UCSD-AML1 (cell line): ENCODE measurements at regions not wholly inside any gene's neighbourhood (a gene's known extent, or its start where the extent isn't known, plus 50 kb on each side); places are given as distances from the start of the nearest gene placed in this dataset.

Experiments
- DNase-seq: peaks from one replicate; lab custom pipeline; 2025; ENCODE audit not compliant: unreplicated experiment; lab: John Stamatoyannopoulos, UW

GRCh38 chr2:239482778-239483712, 82.2 kb upstream of the HDAC4 start:
- no peak for DNase-seq

DNA sequence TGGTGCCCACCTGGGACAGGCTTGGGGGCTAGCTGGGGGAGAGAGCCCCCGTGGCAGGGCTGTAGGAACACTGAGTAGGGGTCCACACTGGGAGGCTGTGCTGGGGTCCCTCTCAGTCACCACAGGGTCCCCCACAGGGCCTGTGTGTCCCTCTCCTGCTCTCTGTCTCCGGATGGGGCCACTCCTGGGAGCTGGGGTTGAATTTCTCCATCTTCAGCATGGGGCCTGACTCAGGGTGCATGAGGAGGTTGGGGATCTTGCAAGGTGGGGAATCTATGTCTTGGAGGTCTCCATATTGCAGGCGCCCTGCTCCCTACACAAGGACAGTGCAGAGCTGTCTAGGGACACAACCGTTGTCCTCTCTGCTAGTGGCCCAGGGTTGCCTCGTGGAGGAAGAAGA, 78.7 kb upstream of the HDAC4 start:
- no peak for DNase-seq

DNA sequence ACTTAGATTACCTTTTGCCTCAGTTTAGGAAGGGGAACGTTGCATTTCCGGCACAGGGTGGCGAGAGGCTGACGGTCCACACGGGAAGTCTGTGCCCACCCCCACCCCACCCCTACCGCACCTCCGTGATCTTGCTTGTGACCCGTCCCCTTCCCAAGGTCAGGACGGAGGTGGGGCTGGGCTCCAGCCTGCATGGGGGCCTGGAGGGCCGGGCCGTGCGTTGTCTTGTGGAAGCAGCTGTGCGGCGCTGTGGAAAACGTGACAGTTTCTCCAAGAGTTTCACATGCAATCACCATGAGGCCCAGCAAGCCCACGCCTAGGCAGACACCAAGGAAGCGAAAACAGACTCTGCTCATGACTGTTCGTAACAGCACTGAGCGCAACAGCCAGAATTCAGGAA, 76.8 kb upstream of the HDAC4 start:
- no peak for DNase-seq

GRCh38 chr2:239476757-239477585, 76.2 kb upstream of the HDAC4 start:
- DNase-seq: no peak

DNA sequence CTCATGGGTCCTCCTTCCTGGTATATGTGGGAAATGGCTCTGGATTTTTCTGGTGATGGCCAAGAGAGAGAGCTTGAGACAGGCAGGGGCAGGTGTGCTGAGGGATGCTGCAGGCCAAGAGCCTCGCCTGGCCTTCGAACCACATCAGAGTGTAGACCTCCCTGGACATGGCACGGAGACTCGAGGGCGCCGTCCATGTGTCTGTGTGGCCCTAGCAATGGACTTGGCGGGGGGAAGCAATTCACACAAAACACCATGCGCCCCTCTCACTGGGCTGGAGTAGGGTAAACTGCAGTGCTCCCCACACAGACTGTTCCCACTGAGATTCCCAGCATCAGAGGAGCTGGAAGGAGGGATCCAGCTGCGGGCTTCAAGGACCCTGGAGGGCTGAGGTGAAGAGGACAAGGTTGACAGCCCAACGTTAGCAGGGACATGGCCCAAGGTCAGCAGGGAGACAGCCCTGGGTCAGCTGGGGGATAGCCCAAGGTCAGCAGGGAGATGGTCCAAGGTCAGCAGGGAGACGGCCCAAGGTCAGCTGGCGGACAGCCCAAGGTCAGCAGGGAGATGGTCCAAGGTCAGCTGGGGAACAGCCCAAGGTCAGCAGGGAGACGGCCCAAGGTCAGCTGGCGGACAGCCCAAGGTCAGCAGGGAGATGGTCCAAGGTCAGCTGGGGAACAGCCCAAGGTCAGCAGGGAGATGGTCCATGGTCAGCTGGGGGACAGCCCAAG, 75.4 kb upstream of the HDAC4 start:
- no peak for DNase-seq

DNA sequence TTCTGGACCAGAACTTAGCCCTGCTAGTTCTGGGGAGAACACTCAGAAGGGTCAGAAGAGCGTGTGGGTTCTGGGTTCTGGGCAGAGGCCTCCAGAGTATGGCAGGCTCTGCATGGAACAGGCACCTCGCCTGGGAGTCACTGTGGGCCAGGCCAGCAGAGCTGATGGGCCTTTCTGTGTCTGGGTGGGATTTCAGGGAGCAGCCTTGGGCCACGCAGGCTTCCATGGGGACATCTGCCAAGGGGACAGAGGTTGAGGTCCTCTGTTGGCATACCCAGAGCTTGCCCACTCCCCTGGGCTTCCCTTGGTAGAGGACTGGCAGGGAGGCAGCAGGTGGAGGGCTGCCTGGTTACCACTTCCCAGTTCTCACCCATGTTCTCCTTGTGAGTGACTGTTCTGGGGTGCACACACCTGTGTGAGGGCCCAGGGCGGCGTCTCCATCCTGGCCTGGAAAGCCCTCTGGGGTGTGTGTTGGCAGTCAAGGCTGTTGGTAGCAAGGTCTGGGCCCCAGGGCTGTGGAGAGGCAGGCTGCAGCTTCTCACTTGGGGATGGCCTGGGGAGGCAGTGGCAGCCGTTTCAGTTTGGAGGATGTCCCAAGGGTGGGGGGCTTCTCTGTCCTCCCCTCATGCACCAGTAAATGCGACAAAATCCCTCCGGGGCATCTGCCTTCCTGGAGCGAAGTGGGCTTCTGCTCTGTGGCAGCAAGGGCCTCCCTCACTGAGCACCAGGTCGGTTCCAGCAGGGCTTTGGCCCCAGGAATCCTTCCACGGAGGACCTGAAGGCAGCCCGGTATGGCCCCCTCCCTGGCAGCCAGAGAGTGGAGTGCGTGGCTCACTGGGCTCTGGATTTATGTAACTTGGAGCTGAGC, 74.6 kb upstream of the HDAC4 start:
- DNase-seq: no peak

- DNase-seq: no peak
Observed at GRCh38 chr2:239473211-239473805, 72.5 kb upstream of the HDAC4 start.

DNA sequence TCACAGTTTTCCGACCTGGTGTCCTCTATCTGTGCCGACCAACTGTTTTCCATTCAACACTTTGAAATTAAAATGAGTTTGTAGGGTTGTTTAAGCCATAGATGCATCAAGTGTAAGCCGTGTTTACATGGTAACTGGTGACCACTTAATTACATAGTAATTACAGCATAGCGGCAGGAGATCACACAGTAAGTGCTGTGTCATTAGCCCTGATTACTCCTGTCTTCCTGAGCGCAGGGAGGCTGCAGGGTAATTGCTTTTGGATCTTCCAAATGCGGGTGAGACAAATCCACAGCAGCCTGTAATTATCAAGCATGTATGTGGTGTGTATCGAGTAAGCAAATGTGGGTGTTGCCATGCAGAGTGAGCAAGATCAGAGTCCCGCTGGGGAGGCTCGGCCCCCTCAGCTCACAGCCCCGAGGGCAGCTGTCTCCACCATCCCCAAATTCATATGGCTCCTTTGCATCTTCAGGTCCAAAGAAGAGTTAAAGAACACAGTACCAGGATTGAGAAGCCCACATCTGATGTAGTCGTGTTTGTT, 71.5 kb upstream of the HDAC4 start:
- no peak for DNase-seq

DNA sequence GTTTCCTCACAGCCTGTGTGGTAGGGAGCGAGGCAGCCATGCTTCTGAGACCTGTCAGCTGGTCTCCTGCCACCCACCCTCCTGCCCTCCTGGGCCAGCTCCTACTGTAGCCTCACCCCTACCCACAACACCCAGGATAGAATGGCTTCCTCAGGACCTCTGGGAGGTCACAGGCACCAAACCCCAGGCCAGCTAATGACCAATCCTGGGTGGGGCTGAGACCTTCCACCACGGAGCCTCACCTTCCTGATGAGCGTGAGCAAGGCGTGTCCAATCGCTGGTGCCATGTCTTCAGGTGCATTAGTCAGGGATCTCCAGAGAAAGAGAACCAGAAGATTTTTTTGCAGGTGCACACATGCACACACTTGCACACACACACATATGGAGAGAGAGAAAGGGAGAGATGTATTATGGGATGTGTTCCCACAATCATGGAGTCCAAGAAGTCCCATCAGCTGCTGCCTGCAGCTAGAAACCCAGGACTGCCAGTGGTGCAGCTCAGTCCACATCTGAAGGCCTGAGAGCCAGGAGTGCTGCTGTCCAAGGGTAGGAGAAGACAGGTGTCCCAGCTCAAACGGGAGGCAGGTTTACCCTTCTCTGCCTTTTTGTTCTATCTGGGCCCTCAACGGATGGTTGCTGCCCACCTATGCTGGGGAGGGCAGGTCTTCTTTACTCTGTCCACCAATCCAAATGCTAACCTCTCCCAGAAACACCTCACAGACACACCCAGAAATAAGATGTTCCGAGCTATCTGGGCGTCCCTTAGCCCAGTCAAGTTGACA, 70.4 kb upstream of the HDAC4 start:
- DNase-seq: no peak

GRCh38 chr2:239470151-239470900, 69.5 kb upstream of the HDAC4 start:
- no peak for DNase-seq

GRCh38 chr2:239469106-239469960, 68.5 kb upstream of the HDAC4 start:
- no peak for DNase-seq

- no peak for DNase-seq
Observed at GRCh38 chr2:239468491-239469105, 67.8 kb upstream of the HDAC4 start.

DNA sequence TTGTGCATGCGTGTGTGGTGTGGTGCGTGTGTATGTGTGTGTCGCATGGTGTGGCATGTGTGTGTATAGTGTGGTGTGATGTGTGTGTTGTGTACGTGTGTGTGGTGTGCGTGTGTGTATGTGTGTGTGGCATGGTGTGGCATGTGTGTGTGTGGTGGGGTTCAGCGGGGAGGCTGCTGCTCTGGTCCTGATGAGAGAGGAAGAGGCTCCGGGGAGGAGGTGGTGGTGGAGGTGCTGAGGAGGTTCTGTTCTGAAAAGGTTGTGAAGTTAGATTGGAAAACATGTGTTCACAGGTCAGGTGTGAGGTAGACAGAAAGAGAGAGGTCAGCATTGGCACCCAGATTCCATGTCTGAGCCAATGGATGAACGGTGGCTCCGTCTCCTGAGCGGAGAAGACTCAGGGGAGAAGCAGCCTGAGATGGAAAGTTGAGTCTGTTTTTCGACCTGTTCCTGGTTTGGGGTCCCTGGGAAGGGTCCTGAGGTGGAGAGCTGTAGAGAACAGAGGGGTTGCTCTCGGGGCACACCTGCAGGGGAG, 67.2 kb upstream of the HDAC4 start:
- DNase-seq: no peak

DNA sequence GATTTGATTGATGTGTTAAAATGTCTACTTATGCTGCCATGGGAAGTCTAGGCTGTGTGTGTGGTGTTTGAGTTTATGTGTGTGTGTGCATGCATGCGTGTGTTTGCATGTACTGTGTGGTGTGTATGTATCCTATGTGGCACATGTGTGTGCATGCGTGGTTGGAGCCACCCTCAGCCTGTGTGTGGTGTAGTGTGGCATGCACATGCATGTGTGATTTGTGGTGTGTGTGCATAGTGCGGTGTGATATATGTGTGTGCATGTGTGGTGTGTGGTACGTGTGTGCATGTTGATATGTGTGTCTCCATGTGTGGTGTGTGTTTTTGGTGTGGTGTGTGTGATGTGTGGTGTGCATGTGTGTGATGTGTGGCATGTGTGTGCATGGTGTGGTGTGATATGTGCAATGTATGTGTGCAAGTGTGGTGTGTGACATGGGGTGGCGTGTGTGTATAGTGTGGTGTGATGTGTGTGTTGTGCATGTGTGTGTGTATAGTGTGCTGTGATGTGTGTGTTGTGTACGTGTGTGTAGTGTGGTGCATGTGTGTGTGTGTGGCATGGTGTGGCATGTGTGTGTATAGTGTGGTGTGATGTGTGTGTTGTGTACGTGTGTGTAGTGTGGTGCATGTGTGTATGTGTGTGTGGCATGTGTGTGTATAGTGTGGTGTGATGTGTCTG, 66.6 kb upstream of the HDAC4 start:
- DNase-seq: no peak

GRCh38 chr2:239466755-239467271, 66.0 kb upstream of the HDAC4 start:
- DNase-seq: no peak
